ENCODE measurements at regions not wholly inside any gene's neighbourhood (a gene's known extent, or its start where the extent isn't known, plus 50 kb on each side); places are given as distances from the start of the nearest gene placed in this dataset.

- TF ChIP-seq CTCF (conservative IDR thresholded peaks at IDR 0.05; ENCODE audit: low read length): no peak
- TF ChIP-seq EZH2phosphoT487 (IDR thresholded peaks at IDR 0.05; ENCODE audit: borderline replicate concordance): no peak
Measured at GRCh38 chr10:36711361-36711760, 414.0 kb upstream of the ANKRD30A start.

All from Loucy (cell line).